ENCODE measurements at regions not wholly inside any gene's neighbourhood (a gene's known extent, or its start where the extent isn't known, plus 50 kb on each side); places are given as distances from the start of the nearest gene placed in this dataset.

GRCh38 chr18:34951625-34952379 lies 89.4 kb upstream of the MAPRE2 start:
- TF ChIP-seq CTCF (IDR thresholded peaks at IDR 0.05; ENCODE audit: low read depth, low read length, poor library complexity, severe bottlenecking) (no peak), EZH2phosphoT487 (IDR thresholded peaks at IDR 0.05; ENCODE audit: borderline replicate concordance, low read length) (no peak)

Measured in DOHH2 (cell line).